ENCODE measurements at regions not wholly inside any gene's neighbourhood (a gene's known extent, or its start where the extent isn't known, plus 50 kb on each side); places are given as distances from the start of the nearest gene placed in this dataset.

GRCh38 chr3:71868876-71869275 is 83.9 kb upstream of the PROK2 start:
- H4K20me1 ChIP-seq (ENCODE audit: insufficient read depth, poor library complexity, severe bottlenecking): no peaks in the 10 kb centered on the region
- no peak overlapping the region for H2AFZ ChIP-seq
- H3K27ac ChIP-seq: no peak overlapping the region
- H3K9me2 ChIP-seq (replicated peaks; ENCODE audit: insufficient read depth): no peaks in the 10 kb centered on the region
- no peaks in the 10 kb centered on the region for H3K79me2 ChIP-seq
- no peak overlapping the region for H3K4me2 ChIP-seq
- peaks cover 5% of the 10 kb centered on the region for H3K4me1 ChIP-seq (ENCODE audit: insufficient read depth)
- no peak for DNase-seq (ENCODE audit: low spot score)
- no peak overlapping the region for H3K4me3 ChIP-seq
- no peaks in the 10 kb centered on the region for H3K27me3 ChIP-seq
- H3K36me3 ChIP-seq (replicated peaks; ENCODE audit: insufficient read depth, low read depth): no peaks in the 10 kb centered on the region
- no peaks in the 10 kb centered on the region for H3K9me3 ChIP-seq (ENCODE audit: low read depth)
- TF ChIP-seq EZH2phosphoT487 (IDR thresholded peaks at IDR 0.05; ENCODE audit: low read depth, severe bottlenecking, unreplicated experiment) (no peak), CTCF (IDR thresholded peaks at IDR 0.05; ENCODE audit: poor library complexity) (no peak), EZH2 (IDR thresholded peaks at IDR 0.05; ENCODE audit: borderline replicate concordance) (no peak)
- 71% methylated on average over 3 of the region's 3 CpGs for WGBS (ENCODE audit: low lambda C conversion rate, missing lambda C conversion rate)

GRCh38 chr3:71865727-71866126 is 80.8 kb upstream of the PROK2 start:
- Histone ChIP-seq H3K27me3 (peaks cover 8% of the 10 kb centered on the region), H3K4me2 (no peak overlapping the region), H3K27ac (no peak overlapping the region), H3K9me3 (ENCODE audit: low read depth) (no peaks in the 10 kb centered on the region), H3K79me2 (no peaks in the 10 kb centered on the region), H3K9me2 (replicated peaks; ENCODE audit: insufficient read depth) (no peaks in the 10 kb centered on the region), H2AFZ (no peak overlapping the region), H3K4me3 (no peak overlapping the region), H3K4me1 (ENCODE audit: insufficient read depth) (no peaks in the 10 kb centered on the region), H4K20me1 (ENCODE audit: insufficient read depth, poor library complexity, severe bottlenecking) (no peaks in the 10 kb centered on the region), H3K36me3 (replicated peaks; ENCODE audit: insufficient read depth, low read depth) (no peaks in the 10 kb centered on the region)
- DNase-seq (ENCODE audit: low spot score): no peak
- 76% methylated on average over 2 of the region's 2 CpGs for WGBS (ENCODE audit: low lambda C conversion rate, missing lambda C conversion rate)
- TF ChIP-seq EZH2 (IDR thresholded peaks at IDR 0.05; ENCODE audit: borderline replicate concordance) (no peak), CTCF (IDR thresholded peaks at IDR 0.05; ENCODE audit: poor library complexity) (no peak), EZH2phosphoT487 (IDR thresholded peaks at IDR 0.05; ENCODE audit: low read depth, severe bottlenecking, unreplicated experiment) (no peak)

- DNase-seq (ENCODE audit: low spot score): no peak
- TF ChIP-seq EZH2phosphoT487 (IDR thresholded peaks at IDR 0.05; ENCODE audit: low read depth, severe bottlenecking, unreplicated experiment) (no peak), CTCF (IDR thresholded peaks at IDR 0.05; ENCODE audit: poor library complexity) (no peak), EZH2 (IDR thresholded peaks at IDR 0.05; ENCODE audit: borderline replicate concordance) (no peak)
Measured at GRCh38 chr3:71863563-71864190, 78.7 kb upstream of the PROK2 start.

More at GRCh38 chr3:71863563-71864190, 78.7 kb upstream of the PROK2 start:
- H3K4me3 ChIP-seq: no peak overlapping the region
- no peak overlapping the region for H2AFZ ChIP-seq
- no peak overlapping the region for H3K27ac ChIP-seq
- peaks cover 10% of the 10 kb centered on the region for H3K27me3 ChIP-seq
- no peaks in the 10 kb centered on the region for H3K79me2 ChIP-seq
- no peak overlapping the region for H3K4me2 ChIP-seq
- no peaks in the 10 kb centered on the region for H3K9me3 ChIP-seq (ENCODE audit: low read depth)
- no peaks in the 10 kb centered on the region for H3K9me2 ChIP-seq (replicated peaks; ENCODE audit: insufficient read depth)
- H3K36me3 ChIP-seq (replicated peaks; ENCODE audit: insufficient read depth, low read depth): no peaks in the 10 kb centered on the region
- H4K20me1 ChIP-seq (ENCODE audit: insufficient read depth, poor library complexity, severe bottlenecking): no peaks in the 10 kb centered on the region
- no peaks in the 10 kb centered on the region for H3K4me1 ChIP-seq (ENCODE audit: insufficient read depth)
- WGBS (ENCODE audit: low lambda C conversion rate, missing lambda C conversion rate): 72% methylated on average over 5 of the region's 5 CpGs

All from hepatocyte (in vitro differentiated cells).